K562 (cell line): ENCODE measurements at regions not wholly inside any gene's neighbourhood (a gene's known extent, or its start where the extent isn't known, plus 50 kb on each side); places are given as distances from the start of the nearest gene placed in this dataset.

Source experiments
- ATAC-seq: fragments of 200-7000 bp; cut with Tn5 transposase; 3 replicates; pipeline ENCODE4 v1.9.1; 2020; ENCODE audit warnings: moderate library complexity
- BruUV-seq: library from RNA; stranded (reverse); fragments of 400-500 nt; replicated peaks from 2 replicates; lab custom pipeline; 2021; lab: Mats Ljungman, UMichigan
- CTCF ChIA-PET: fragments of 300-600 bp; formaldehyde crosslinking; extraction: SDS; loops from one replicate; lab custom pipeline; 2021; ENCODE audit warnings: low intra/inter-chr PET ratio; lab: Yijun Ruan, JAX
- POLR2A ChIA-PET: fragments of 300-600, 350-650 bp; sonication (Branson Sonifier 250); formaldehyde crosslinking; extraction: SDS; loops from one replicate; lab custom pipeline; 2021; ENCODE audit warnings: antibody characterized with exemption, inconsistent platforms; lab: Yijun Ruan, JAX
- DNase-seq, 4 experiments: peaks; one replicate each; pipeline versions ENCODE4 v3.0.0 to v3.0.0-alpha.2; 2011 to 2018; ENCODE audit warnings: low spot score in 3 of 4, mixed read lengths in 3 of 4; ENCODE audit errors: extremely low read depth in 1 of 4
- FAIRE-seq: peaks from 2 replicates; lab custom pipeline; 2011; peaks lifted over from hg19 to GRCh38; lab: Jason Lieb, UNC
- H2AFZ ChIP-seq: 2 replicates; pipeline ENCODE4 v1.6.0; 2011; ENCODE audit warnings: low read depth, low read length, control low read depth, inconsistent platforms
- H3K27ac ChIP-seq: fragments of 200-600 bp; 3 replicates; pipeline ENCODE4 v1.8.0; 2011; ENCODE audit warnings: low read depth, mild to moderate bottlenecking, control low read depth, inconsistent platforms, low read length, moderate library complexity, mixed read lengths; ENCODE audit errors: extremely low read depth
- H3K27me3 ChIP-seq, 2 experiments: fragments of 300-600 bp in 1 of 2; 2 replicates in 1 of 2; 3 replicates in 1 of 2; pipeline versions ENCODE4 v1.6.0 to v1.8.0; 2011; ENCODE audit warnings: inconsistent platforms in 2 of 2, low read length in 2 of 2, mild to moderate bottlenecking in 1 of 2, mixed read lengths in 1 of 2, moderate library complexity in 1 of 2; ENCODE audit not compliant: control insufficient read depth in 2 of 2, insufficient read depth in 2 of 2
- H3K36me3 ChIP-seq: fragments of 300-600 bp; 3 replicates; pipeline ENCODE4 v1.8.0; 2011; ENCODE audit warnings: mild to moderate bottlenecking, low read length, inconsistent platforms; ENCODE audit not compliant: control insufficient read depth, insufficient read depth
- H3K4me1 ChIP-seq, 2 experiments: fragments of 200-600 bp in 1 of 2; replicated peaks in 1 of 2; 2 replicates in 1 of 2; 3 replicates in 1 of 2; pipeline versions ENCODE4 v1.5.1 to v1.8.0; 2011; ENCODE audit warnings: inconsistent platforms in 2 of 2, low read length in 2 of 2, mild to moderate bottlenecking in 1 of 2, mixed read lengths in 1 of 2, moderate library complexity in 1 of 2; ENCODE audit not compliant: control insufficient read depth in 2 of 2, insufficient read depth in 2 of 2
- H3K4me2 ChIP-seq: 2 replicates; pipeline ENCODE4 v1.6.1; 2011; ENCODE audit warnings: low read length, control low read depth, inconsistent platforms, mixed read lengths; ENCODE audit not compliant: insufficient read depth
- H3K4me3 ChIP-seq: fragments of 200-600 bp; sonication (generic), shearing (Covaris generic); 2 replicates; pipeline ENCODE4 v1.5.1; 2016; ENCODE audit warnings: control low read depth, inconsistent platforms
- H3K79me2 ChIP-seq: fragments of 200-600 bp; 3 replicates; pipeline ENCODE4 v1.8.0; 2011; ENCODE audit warnings: low read length, inconsistent platforms; ENCODE audit not compliant: control insufficient read depth, insufficient read depth
- H3K9ac ChIP-seq, 2 experiments: 2 replicates each; pipeline versions ENCODE4 v1.6.0 to v1.6.1; 2011; ENCODE audit warnings: low read depth in 2 of 2, low read length in 2 of 2, control low read depth in 1 of 2, inconsistent platforms in 1 of 2, mild to moderate bottlenecking in 1 of 2, mixed read lengths in 1 of 2; ENCODE audit not compliant: insufficient read depth in 1 of 2
- H3K9me1 ChIP-seq: one replicate; pipeline ENCODE4 v1.6.0; 2011; ENCODE audit warnings: inconsistent platforms, mild to moderate bottlenecking, low read length, moderate library complexity; ENCODE audit not compliant: control insufficient read depth, insufficient read depth
- H3K9me3 ChIP-seq: replicated peaks from 2 replicates; pipeline ENCODE4 v1.5.1; 2011; ENCODE audit warnings: low read depth, low read length, inconsistent platforms; ENCODE audit not compliant: control insufficient read depth, insufficient read depth
- H4K20me1 ChIP-seq: replicated peaks from 2 replicates; pipeline ENCODE4 v1.6.1; 2011; ENCODE audit warnings: low read length, inconsistent platforms, mixed read lengths; ENCODE audit not compliant: control insufficient read depth, insufficient read depth
- CBFB ChIP-seq: sonication (generic); formaldehyde crosslinking; IDR thresholded peaks from 2 replicates; pipeline ENCODE4 v1.4.0; 2020; ENCODE audit warnings: mild to moderate bottlenecking, missing genetic modification reagents
- HNRNPL ChIP-seq: fragments of 200-400 bp; formaldehyde crosslinking; IDR thresholded peaks from 2 replicates; pipeline ENCODE4 v1.6.1; 2017; ENCODE audit warnings: low read depth, mild to moderate bottlenecking, low read length
- HNRNPLL ChIP-seq: fragments of 200-400 bp; formaldehyde crosslinking; IDR thresholded peaks from 2 replicates; pipeline ENCODE4 v1.6.1; 2017; ENCODE audit warnings: low read length, low read depth, mild to moderate bottlenecking; ENCODE audit not compliant: poor library complexity, severe bottlenecking
- IFI16 ChIP-seq: fragments of 250-450 bp; sonication (Bioruptor Pico); IDR thresholded peaks from 2 replicates; pipeline ENCODE4 v2.1.2; 2022; ENCODE audit warnings: mild to moderate bottlenecking, inconsistent platforms
- LARP7 ChIP-seq: fragments of 450-650 bp; IDR thresholded peaks from 2 replicates; pipeline ENCODE4 v1.6.1; 2016
- MTA1 ChIP-seq: fragments of 450-650 bp; IDR thresholded peaks from 2 replicates; pipeline ENCODE4 v1.6.1; 2017; ENCODE audit warnings: borderline replicate concordance
- NELFE ChIP-seq: IDR thresholded peaks from 2 replicates; pipeline ENCODE4 v1.6.1; 2011; ENCODE audit warnings: mild to moderate bottlenecking; ENCODE audit not compliant: insufficient read depth, insufficient read length
- NR2C1 ChIP-seq, 2 experiments: fragments of 450-650 bp; IDR thresholded peaks; 2 replicates each; pipeline ENCODE4 v1.6.1; 2017; ENCODE audit warnings: mild to moderate bottlenecking in 2 of 2, antibody characterized with exemption in 1 of 2, inconsistent platforms in 1 of 2, missing compliant biosample characterization in 1 of 2, missing genetic modification characterization in 1 of 2
- RBM17 ChIP-seq: fragments of 200-400 bp; formaldehyde crosslinking; IDR thresholded peaks from 2 replicates; pipeline ENCODE4 v1.6.1; 2017; ENCODE audit warnings: low read depth, mild to moderate bottlenecking, low read length, borderline replicate concordance
- SRSF7 ChIP-seq: fragments of 200-400 bp; formaldehyde crosslinking; optimal IDR thresholded peaks from 2 replicates; pipeline ENCODE3; 2017; ENCODE audit warnings: mild to moderate bottlenecking, low read depth, low read length
- TRIM24 ChIP-seq, 2 experiments: fragments of 450-650 bp; IDR thresholded peaks; 2 replicates each; pipeline ENCODE4 v1.6.1; 2016
- ZNF121 ChIP-seq: sonication (generic); formaldehyde crosslinking; conservative IDR thresholded peaks from 2 replicates; pipeline ENCODE4 v1.8.0; 2022; ENCODE audit warnings: missing genetic modification reagents
- ZNF175 ChIP-seq: fragments of 200-800 bp; sonication (Bioruptor generic); IDR thresholded peaks from 2 replicates; pipeline ENCODE4 v1.6.1; 2016; ENCODE audit warnings: low read depth, mild to moderate bottlenecking, missing genetic modification characterization, missing compliant biosample characterization
- ZNF589 ChIP-seq: fragments of 200-800 bp; sonication (Bioruptor generic); IDR thresholded peaks from 2 replicates; pipeline ENCODE4 v1.6.1; 2016; ENCODE audit warnings: low read depth, missing genetic modification characterization, missing compliant biosample characterization
- ZNF77 ChIP-seq: fragments of 250-450 bp; sonication (Bioruptor Pico); IDR thresholded peaks from 2 replicates; pipeline ENCODE4 v1.5.0; 2020
- in situ Hi-C: fragments of 300-500 bp; cut with MboI; formaldehyde crosslinking; loops from 4 replicates; pipeline ENCODE4 v1.15.0; 2018; ENCODE audit warnings: inconsistent platforms, mixed read lengths
- intact Hi-C: fragments of 100-400 bp; cut with micrococcal nuclease; formaldehyde crosslinking; loops from 2 replicates; pipeline ENCODE4 v1.14.2; 2022
- TF ChIP-seq, protein P1 (sequence below): fragments of 150-350 bp; conservative IDR thresholded peaks from 2 replicates; pipeline ENCODE4 v1.6.1; 2014; ENCODE audit warnings: low read length

DNA sequence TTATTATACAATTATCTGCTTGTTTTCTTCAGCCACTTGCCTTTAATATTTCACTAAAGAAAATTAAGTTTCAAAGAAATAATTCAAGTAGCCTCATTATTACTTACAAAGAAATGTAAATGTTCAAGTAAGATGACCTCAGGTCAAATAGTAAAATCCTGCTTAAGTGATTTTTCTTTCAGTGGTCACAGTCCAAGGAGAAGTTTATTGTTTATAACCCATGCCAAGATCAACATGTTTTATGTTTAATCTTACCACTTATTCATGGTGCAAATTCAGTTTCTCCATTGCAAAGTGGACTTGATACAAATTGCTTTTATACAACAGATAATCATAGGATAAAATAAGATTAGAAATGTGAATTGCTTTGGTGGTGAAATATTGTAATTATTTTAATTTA, 370.2 kb upstream of the FLRT2 start:
- intact Hi-C loops = no loop called here
- TF ChIP-seq NR2C1 (IDR thresholded peaks at IDR 0.05) = no peak
- TF ChIP-seq NR2C1 (tag; IDR thresholded peaks at IDR 0.05) = no peak
- no peak for TF ChIP-seq ZNF77 (CRISPR knock-in tag)
- TF ChIP-seq, protein P1, sequence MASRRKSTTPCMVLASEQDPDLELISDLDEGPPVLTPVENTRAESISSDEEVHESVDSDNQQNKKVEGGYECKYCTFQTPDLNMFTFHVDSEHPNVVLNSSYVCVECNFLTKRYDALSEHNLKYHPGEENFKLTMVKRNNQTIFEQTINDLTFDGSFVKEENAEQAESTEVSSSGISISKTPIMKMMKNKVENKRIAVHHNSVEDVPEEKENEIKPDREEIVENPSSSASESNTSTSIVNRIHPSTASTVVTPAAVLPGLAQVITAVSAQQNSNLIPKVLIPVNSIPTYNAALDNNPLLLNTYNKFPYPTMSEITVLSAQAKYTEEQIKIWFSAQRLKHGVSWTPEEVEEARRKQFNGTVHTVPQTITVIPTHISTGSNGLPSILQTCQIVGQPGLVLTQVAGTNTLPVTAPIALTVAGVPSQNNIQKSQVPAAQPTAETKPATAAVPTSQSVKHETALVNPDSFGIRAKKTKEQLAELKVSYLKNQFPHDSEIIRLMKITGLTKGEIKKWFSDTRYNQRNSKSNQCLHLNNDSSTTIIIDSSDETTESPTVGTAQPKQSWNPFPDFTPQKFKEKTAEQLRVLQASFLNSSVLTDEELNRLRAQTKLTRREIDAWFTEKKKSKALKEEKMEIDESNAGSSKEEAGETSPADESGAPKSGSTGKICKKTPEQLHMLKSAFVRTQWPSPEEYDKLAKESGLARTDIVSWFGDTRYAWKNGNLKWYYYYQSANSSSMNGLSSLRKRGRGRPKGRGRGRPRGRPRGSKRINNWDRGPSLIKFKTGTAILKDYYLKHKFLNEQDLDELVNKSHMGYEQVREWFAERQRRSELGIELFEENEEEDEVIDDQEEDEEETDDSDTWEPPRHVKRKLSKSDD = no peak
- no peak for TF ChIP-seq HNRNPLL
- no peak for TF ChIP-seq RBM17
- TF ChIP-seq HNRNPL = no peak
- no peak for TF ChIP-seq IFI16
- no peak for TF ChIP-seq TRIM24 (IDR thresholded peaks at IDR 0.05)
- TF ChIP-seq ZNF175 = no peak
- TF ChIP-seq ZNF589 (CRISPR knock-in tag) = no peak
- no peak for TF ChIP-seq ZNF121 (CRISPR knock-in tag)
- no peak for TF ChIP-seq NELFE
- TF ChIP-seq SRSF7 = no peak
- no peak for TF ChIP-seq CBFB (CRISPR knock-in tag)
- no peak for TF ChIP-seq LARP7
- TF ChIP-seq MTA1 = no peak
- TF ChIP-seq, all 486 proteins: peak for 0
- Histone ChIP-seq H4K20me1 (no peaks in the 10 kb centered on the region), H3K27ac (no peak overlapping the region), H3K9ac (no peak overlapping the region), H3K36me3 (no peaks in the 10 kb centered on the region), H3K4me2 (no peak overlapping the region), H3K9me3 (no peaks in the 10 kb centered on the region), H3K4me3 (no peak overlapping the region), H3K79me2 (no peaks in the 10 kb centered on the region), H2AFZ (no peak overlapping the region), H3K27me3 (no peaks in the 10 kb centered on the region), H3K4me1 (no peaks in the 10 kb centered on the region), H3K9me1 (no peaks in the 10 kb centered on the region)
- no peak for FAIRE-seq
- no peak for ATAC-seq
- in situ Hi-C loops = no loop called here
- ChIA-PET POLR2A (no interaction called here), CTCF (no interaction called here)
- no TSS peak for BruUV-seq
- no peak for DNase-seq
